ENCODE measurements at regions not wholly inside any gene's neighbourhood (a gene's known extent, or its start where the extent isn't known, plus 50 kb on each side); places are given as distances from the start of the nearest gene placed in this dataset.

GRCh38 chr1:38169121-38169520, 122.5 kb upstream of the POU3F1 start:
- Histone ChIP-seq H3K27me3 (ENCODE audit: insufficient read depth) (no peaks in the 10 kb centered on the region), H2AFZ (no peak overlapping the region), H3K27ac (ENCODE audit: low read depth) (no peak overlapping the region), H3K79me2 (replicated peaks; ENCODE audit: insufficient read depth) (no peaks in the 10 kb centered on the region), H3K9me2 (ENCODE audit: insufficient read depth) (peaks cover 29% of the 10 kb centered on the region), H4K20me1 (replicated peaks; ENCODE audit: insufficient read depth) (no peaks in the 10 kb centered on the region), H3K4me3 (no peak overlapping the region), H3K4me2 (no peak overlapping the region), H3F3A (replicated peaks; ENCODE audit: low read depth) (no peaks in the 10 kb centered on the region), H3K4me1 (ENCODE audit: insufficient read depth) (no peaks in the 10 kb centered on the region), H3K36me3 (ENCODE audit: insufficient read depth) (no peaks in the 10 kb centered on the region)
- Mint-ChIP-seq H3K36me3 (ENCODE audit: low read depth) (no peaks in the 10 kb centered on the region), H3K4me1 (no peaks in the 10 kb centered on the region), H3K4me3 (no peak overlapping the region), H3K27ac (no peak overlapping the region), H3K27me3 (ENCODE audit: insufficient read depth, low read depth, poor library complexity) (peaks cover 4% of the 10 kb centered on the region), H3K9me3 (no peaks in the 10 kb centered on the region)
- DNase-seq (ENCODE audit: low spot score) = no peak
- TF ChIP-seq NANOG (IDR thresholded peaks at IDR 0.05; ENCODE audit: borderline replicate concordance) (no peak), EZH2 (IDR thresholded peaks at IDR 0.05; ENCODE audit: low read depth, unreplicated experiment) (no peak), REST (IDR thresholded peaks at IDR 0.05; ENCODE audit: unreplicated experiment) (no peak), JUNB (IDR thresholded peaks at IDR 0.05; ENCODE audit: unreplicated experiment) (no peak), POLR2AphosphoS5 (IDR thresholded peaks at IDR 0.05; ENCODE audit: low read depth) (no peak), STAT1 (IDR thresholded peaks at IDR 0.05; ENCODE audit: unreplicated experiment) (no peak), CTCF (conservative IDR thresholded peaks at IDR 0.05; ENCODE audit: low read depth in 2 of 2) (no peak), ZNF114 (CRISPR knock-in tag; IDR thresholded peaks at IDR 0.05) (no peak), EZH2phosphoT487 (IDR thresholded peaks at IDR 0.05; ENCODE audit: unreplicated experiment) (no peak), ZNF462 (CRISPR knock-in tag; IDR thresholded peaks at IDR 0.05) (no peak), ZNF331 (CRISPR knock-in tag; IDR thresholded peaks at IDR 0.05; ENCODE audit: low read depth) (no peak), CREB1 (CRISPR knock-in tag; IDR thresholded peaks at IDR 0.05; ENCODE audit: low read depth) (no peak), ETS1 (IDR thresholded peaks at IDR 0.05) (no peak)
- ATAC-seq = no peak

Data from GM23338 (cell line).